ENCODE measurements at regions not wholly inside any gene's neighbourhood (a gene's known extent, or its start where the extent isn't known, plus 50 kb on each side); places are given as distances from the start of the nearest gene placed in this dataset.

- Mint-ChIP-seq H3K36me3 (ENCODE audit: insufficient read depth, unreplicated experiment) (no peaks in the 10 kb centered on the region), H3K27me3 (ENCODE audit: insufficient read depth, unreplicated experiment) (no peaks in the 10 kb centered on the region), H3K4me1 (ENCODE audit: insufficient read depth, unreplicated experiment) (no peaks in the 10 kb centered on the region), H3K4me3 (ENCODE audit: unreplicated experiment) (no peak overlapping the region), H3K9me3 (ENCODE audit: unreplicated experiment) (no peaks in the 10 kb centered on the region), H3K27ac (ENCODE audit: low read depth, unreplicated experiment) (no peak overlapping the region)
- ChIA-PET CTCF (interaction anchor here (0.6 to 2.8 kb wide), 4 partner anchors 9 to 1260 kb away, joined by 3 to 12 read pairs (median 4); no protein-coding TSS in a partner anchor), POLR2A (no interaction called here)
- no peak for TF ChIP-seq CTCF (IDR thresholded peaks at IDR 0.05; ENCODE audit: unreplicated experiment)
- no peak for DNase-seq (ENCODE audit: unreplicated experiment)
- intact Hi-C loops (cut with micrococcal nuclease), result no loop called here
- BruUV-seq (replicated peaks), result no TSS peak
Observed at GRCh38 chr18:43648002-43648401, 370.7 kb upstream of the SYT4 start.

GRCh38 chr18:43649649-43650357, 372.5 kb upstream of the SYT4 start:
- no peaks in the 10 kb centered on the region for H3K36me3 Mint-ChIP-seq (ENCODE audit: insufficient read depth, unreplicated experiment)
- no peak for TF ChIP-seq CTCF (IDR thresholded peaks at IDR 0.05; ENCODE audit: unreplicated experiment)
- no peak overlapping the region for H3K4me3 Mint-ChIP-seq (ENCODE audit: unreplicated experiment)

GRCh38 chr18:43650426-43650825, 373.1 kb upstream of the SYT4 start:
- Mint-ChIP-seq H3K27ac (ENCODE audit: low read depth, unreplicated experiment) (no peak overlapping the region), H3K36me3 (ENCODE audit: insufficient read depth, unreplicated experiment) (no peaks in the 10 kb centered on the region), H3K9me3 (ENCODE audit: unreplicated experiment) (peaks cover 13% of the 10 kb centered on the region), H3K4me1 (ENCODE audit: insufficient read depth, unreplicated experiment) (no peaks in the 10 kb centered on the region), H3K27me3 (ENCODE audit: insufficient read depth, unreplicated experiment) (no peaks in the 10 kb centered on the region), H3K4me3 (ENCODE audit: unreplicated experiment) (no peak overlapping the region)
- TF ChIP-seq CTCF (IDR thresholded peaks at IDR 0.05; ENCODE audit: unreplicated experiment), result no peak
- ChIA-PET CTCF (interaction anchor here (0.5 to 2.1 kb wide), 5 partner anchors 11 to 1657 kb away, joined by 3 to 9 read pairs (median 3); no protein-coding TSS in a partner anchor), POLR2A (interaction anchor here (0.7 kb wide), 1 partner anchor 1698 kb away, joined by 3 read pairs; no protein-coding TSS in a partner anchor)
- intact Hi-C loops (cut with micrococcal nuclease), result no loop called here
- no peak for DNase-seq (ENCODE audit: unreplicated experiment)
- no TSS peak for BruUV-seq (replicated peaks)

More at GRCh38 chr18:43649649-43650357, 372.5 kb upstream of the SYT4 start:
- no TSS peak for BruUV-seq (replicated peaks)
- peaks cover 9% of the 10 kb centered on the region for H3K9me3 Mint-ChIP-seq (ENCODE audit: unreplicated experiment)
- no peaks in the 10 kb centered on the region for H3K27me3 Mint-ChIP-seq (ENCODE audit: insufficient read depth, unreplicated experiment)
- no peaks in the 10 kb centered on the region for H3K4me1 Mint-ChIP-seq (ENCODE audit: insufficient read depth, unreplicated experiment)
- ChIA-PET POLR2A (no interaction called here), CTCF (interaction anchor here (2.8 kb wide), 1 partner anchor 12 kb away, joined by 12 read pairs; no protein-coding TSS in a partner anchor)
- no peak for DNase-seq (ENCODE audit: unreplicated experiment)
- H3K27ac Mint-ChIP-seq (ENCODE audit: low read depth, unreplicated experiment), result no peak overlapping the region
- intact Hi-C loops (cut with micrococcal nuclease), result no loop called here

GRCh38 chr18:43651057-43651456, 373.8 kb upstream of the SYT4 start:
- DNase-seq (ENCODE audit: unreplicated experiment), result no peak
- H3K4me1 Mint-ChIP-seq (ENCODE audit: insufficient read depth, unreplicated experiment), result no peaks in the 10 kb centered on the region
- H3K27me3 Mint-ChIP-seq (ENCODE audit: insufficient read depth, unreplicated experiment), result no peaks in the 10 kb centered on the region
- no peak for TF ChIP-seq CTCF (IDR thresholded peaks at IDR 0.05; ENCODE audit: unreplicated experiment)
- H3K36me3 Mint-ChIP-seq (ENCODE audit: insufficient read depth, unreplicated experiment), result no peaks in the 10 kb centered on the region
- CTCF ChIA-PET, result interaction anchor here (0.5 to 2.1 kb wide), 5 partner anchors 11 to 1657 kb away, joined by 3 to 9 read pairs (median 3); no protein-coding TSS in a partner anchor
- H3K4me3 Mint-ChIP-seq (ENCODE audit: unreplicated experiment), result no peak overlapping the region
- BruUV-seq (replicated peaks), result no TSS peak
- peaks cover 13% of the 10 kb centered on the region for H3K9me3 Mint-ChIP-seq (ENCODE audit: unreplicated experiment)
- intact Hi-C loops (cut with micrococcal nuclease), result no loop called here
- POLR2A ChIA-PET, result interaction anchor here (0.9 kb wide), 1 partner anchor 10 kb away, joined by 5 read pairs; no protein-coding TSS in a partner anchor
- no peak overlapping the region for H3K27ac Mint-ChIP-seq (ENCODE audit: low read depth, unreplicated experiment)
